H1 (cell line): ENCODE measurements at regions not wholly inside any gene's neighbourhood (a gene's known extent, or its start where the extent isn't known, plus 50 kb on each side); places are given as distances from the start of the nearest gene placed in this dataset.

Experiments used
- CTCF ChIA-PET: fragments of 300-600 bp; sonication (Branson Sonifier 250); formaldehyde crosslinking; loops from one replicate; lab custom pipeline; 2021; ENCODE audit not compliant: partially characterized antibody; lab: Charles Lee
- POLR2A ChIA-PET: fragments of 300-600 bp; sonication (Branson Sonifier 250); formaldehyde crosslinking; loops from one replicate; lab custom pipeline; 2021; ENCODE audit warnings: inconsistent platforms; ENCODE audit not compliant: partially characterized antibody; lab: Charles Lee
- DNase-seq, 2 experiments: peaks; one replicate each; pipeline versions ENCODE4 v3.0.0 to v3.0.0-alpha.2; 2010 to 2022; ENCODE audit warnings: low spot score in 2 of 2, low read depth in 1 of 2, mixed read lengths in 1 of 2
- FAIRE-seq: peaks from 2 replicates; lab custom pipeline; 2011; peaks lifted over from hg19 to GRCh38; lab: Jason Lieb, UNC
- H2AFZ ChIP-seq: 2 replicates; pipeline ENCODE4 v1.8.1; 2012; ENCODE audit warnings: low read length, inconsistent platforms
- H2AK5ac ChIP-seq: 2 replicates; pipeline ENCODE4 v1.6.1; 2013; ENCODE audit warnings: low read depth, low read length
- H2BK120ac ChIP-seq: replicated peaks from 2 replicates; pipeline ENCODE3; 2013; ENCODE audit warnings: low read depth, low read length, inconsistent platforms
- H2BK12ac ChIP-seq: 2 replicates; pipeline ENCODE4 v1.6.1; 2013; ENCODE audit warnings: low read depth, low read length
- H2BK15ac ChIP-seq: 2 replicates; pipeline ENCODE4 v1.6.1; 2013; ENCODE audit warnings: low read length
- H2BK20ac ChIP-seq: 2 replicates; pipeline ENCODE4 v1.6.1; 2013; ENCODE audit warnings: low read length
- H2BK5ac ChIP-seq: 2 replicates; pipeline ENCODE4 v1.6.1; 2013; ENCODE audit warnings: low read depth, low read length
- H3K14ac ChIP-seq: 2 replicates; pipeline ENCODE4 v1.6.1; 2013; ENCODE audit warnings: inconsistent platforms; ENCODE audit not compliant: insufficient read length
- H3K18ac ChIP-seq: 2 replicates; pipeline ENCODE4 v1.6.1; 2013; ENCODE audit warnings: low read length; ENCODE audit errors: extremely low read depth
- H3K23ac ChIP-seq: 2 replicates; pipeline ENCODE4 v1.6.1; 2013; ENCODE audit warnings: inconsistent platforms; ENCODE audit not compliant: insufficient read length
- H3K23me2 ChIP-seq: 2 replicates; pipeline ENCODE4 v1.6.1; 2013; ENCODE audit warnings: low read depth, low read length
- H3K27ac ChIP-seq: 2 replicates; pipeline ENCODE4 v1.6.1; 2011; ENCODE audit warnings: low read depth, low read length, inconsistent platforms
- H3K27me3 ChIP-seq, 4 experiments: replicated peaks in 1 of 4; 1 replicate in 1 of 4; 2 replicates in 3 of 4; pipeline versions ENCODE4 v1.6.1 to v1.8.1; 2011 to 2013; ENCODE audit warnings: low read length in 3 of 4, mild to moderate bottlenecking in 3 of 4, inconsistent platforms in 2 of 4, mixed read lengths in 2 of 4, moderate library complexity in 1 of 4; ENCODE audit not compliant: control insufficient read depth in 3 of 4, insufficient read depth in 3 of 4; ENCODE audit errors: extremely low read depth in 1 of 4
- H3K36me3 ChIP-seq, 4 experiments: 2 replicates each; pipeline versions ENCODE4 v1.6.1 to v1.8.1; 2011 to 2013; ENCODE audit warnings: mild to moderate bottlenecking in 4 of 4, low read length in 3 of 4, moderate library complexity in 2 of 4, control low read depth in 1 of 4, inconsistent platforms in 1 of 4; ENCODE audit not compliant: insufficient read depth in 4 of 4, control insufficient read depth in 2 of 4
- H3K4ac ChIP-seq: replicated peaks from 2 replicates; pipeline ENCODE3; 2013; ENCODE audit warnings: low read length, low read depth, mixed read lengths, inconsistent platforms; ENCODE audit not compliant: insufficient read length
- H3K4me1 ChIP-seq, 4 experiments: replicated peaks in 1 of 4; 1 replicate in 1 of 4; 2 replicates in 3 of 4; pipeline versions ENCODE4 v1.6.1 to v1.8.1; 2011 to 2013; ENCODE audit warnings: low read length in 3 of 4, inconsistent platforms in 2 of 4, mixed read lengths in 1 of 4; ENCODE audit not compliant: insufficient read depth in 4 of 4, control insufficient read depth in 3 of 4
- H3K4me2 ChIP-seq, 2 experiments: 2 replicates each; pipeline versions ENCODE4 v1.6.1 to v1.8.1; 2011 to 2013; ENCODE audit warnings: low read depth in 2 of 2, low read length in 2 of 2, control low read depth in 1 of 2, inconsistent platforms in 1 of 2, mild to moderate bottlenecking in 1 of 2; ENCODE audit not compliant: insufficient read depth in 1 of 2
- H3K4me3 ChIP-seq, 4 experiments: fragments of 200-600, 300-600 bp in 1 of 4; sonication (generic), shearing (Covaris generic), sonication (Bioruptor Twin) in 1 of 4; 2 replicates each; pipeline versions ENCODE4 v1.5.1 to v1.8.1; 2011 to 2016; ENCODE audit warnings: low read length in 4 of 4, low read depth in 3 of 4, control low read depth in 2 of 4, inconsistent platforms in 2 of 4, mild to moderate bottlenecking in 2 of 4, mixed read lengths in 1 of 4, moderate library complexity in 1 of 4; ENCODE audit not compliant: insufficient read depth in 2 of 4; ENCODE audit errors: extremely low read depth in 1 of 4
- H3K56ac ChIP-seq: replicated peaks from 2 replicates; pipeline ENCODE3; 2013; ENCODE audit warnings: low read depth, mild to moderate bottlenecking, mixed read lengths, low read length, inconsistent platforms; ENCODE audit not compliant: insufficient read length
- H3K79me1 ChIP-seq: 2 replicates; pipeline ENCODE4 v1.6.1; 2013; ENCODE audit warnings: low read depth, low read length, control low read depth
- H3K79me2 ChIP-seq, 2 experiments: 2 replicates each; pipeline versions ENCODE4 v1.6.1 to v1.8.1; 2012 to 2013; ENCODE audit warnings: low read length in 2 of 2, mild to moderate bottlenecking in 2 of 2, inconsistent platforms in 1 of 2; ENCODE audit not compliant: insufficient read depth in 2 of 2, control insufficient read depth in 1 of 2
- H3K9ac ChIP-seq, 4 experiments: replicated peaks in 1 of 4; 1 replicate in 1 of 4; 2 replicates in 3 of 4; pipeline versions ENCODE4 v1.6.1 to v1.8.1; 2011 to 2013; ENCODE audit warnings: low read depth in 3 of 4, low read length in 3 of 4, control low read depth in 2 of 4, mild to moderate bottlenecking in 2 of 4, moderate library complexity in 2 of 4, inconsistent platforms in 1 of 4; ENCODE audit errors: extremely low read depth in 1 of 4
- H3K9me3 ChIP-seq, 2 experiments: 2 replicates each; pipeline versions ENCODE4 v1.6.1 to v1.8.1; 2012 to 2013; ENCODE audit warnings: mild to moderate bottlenecking in 2 of 2, moderate library complexity in 2 of 2, control low read depth in 1 of 2, inconsistent platforms in 1 of 2, low read depth in 1 of 2, low read length in 1 of 2, mixed read lengths in 1 of 2; ENCODE audit not compliant: insufficient read depth in 2 of 2
- H4K20me1 ChIP-seq, 2 experiments: replicated peaks in 1 of 2; 2 replicates each; pipeline versions ENCODE3 to v1.8.1; 2011 to 2013; ENCODE audit warnings: inconsistent platforms in 2 of 2, low read length in 2 of 2, mild to moderate bottlenecking in 1 of 2; ENCODE audit not compliant: insufficient read depth in 2 of 2, control insufficient read depth in 1 of 2
- H4K5ac ChIP-seq: 2 replicates; pipeline ENCODE4 v1.6.1; 2013; ENCODE audit warnings: low read length, low read depth, mixed read lengths, inconsistent platforms; ENCODE audit not compliant: insufficient read length
- H4K8ac ChIP-seq: 2 replicates; pipeline ENCODE4 v1.8.0; 2013; ENCODE audit warnings: mild to moderate bottlenecking, moderate library complexity, low read length, inconsistent platforms; ENCODE audit not compliant: insufficient read depth; ENCODE audit errors: extremely low read depth
- H4K91ac ChIP-seq: replicated peaks from 2 replicates; pipeline ENCODE3; 2013; ENCODE audit warnings: low read length, mixed read lengths, inconsistent platforms; ENCODE audit not compliant: insufficient read length
- BCL11A ChIP-seq, 2 experiments: IDR thresholded peaks; one replicate each; pipeline ENCODE4 v1.6.1; 2011; ENCODE audit warnings: low read depth in 2 of 2, low read length in 2 of 2, mild to moderate bottlenecking in 2 of 2
- BRCA1 ChIP-seq: IDR thresholded peaks from 2 replicates; pipeline ENCODE4 v1.6.1; 2012; ENCODE audit warnings: low read depth, low read length, improper control_type of control experiment
- CBX8 ChIP-seq: fragments of 300-800, 300-1000 bp; sonication (generic); IDR thresholded peaks from 2 replicates; pipeline ENCODE4 v1.7.1; 2016; ENCODE audit warnings: low read depth, low read length, borderline replicate concordance
- CEBPB ChIP-seq: IDR thresholded peaks from 2 replicates; pipeline ENCODE4 v1.6.1; 2012; ENCODE audit warnings: low read depth, low read length
- CHD1 ChIP-seq: IDR thresholded peaks from 2 replicates; pipeline ENCODE4 v1.6.1; 2012; ENCODE audit warnings: low read depth, low read length, improper control_type of control experiment
- CREB1 ChIP-seq: IDR thresholded peaks from 2 replicates; pipeline ENCODE4 v1.6.1; 2012; ENCODE audit warnings: inconsistent platforms
- EP300 ChIP-seq, 2 experiments: IDR thresholded peaks; 1 replicate in 1 of 2; 2 replicates in 1 of 2; pipeline ENCODE4 v1.6.1; 2011 to 2012; ENCODE audit warnings: low read depth in 2 of 2, low read length in 2 of 2, mild to moderate bottlenecking in 2 of 2, borderline replicate concordance in 1 of 2, inconsistent platforms in 1 of 2, moderate library complexity in 1 of 2
- PHF8 ChIP-seq: fragments of 200-600 bp; sonication (generic); conservative IDR thresholded peaks from 2 replicates; pipeline ENCODE4 v1.7.1; 2012; ENCODE audit warnings: low read depth, mild to moderate bottlenecking, inconsistent platforms, low read length, moderate library complexity
- POLR2AphosphoS5 ChIP-seq: IDR thresholded peaks from 2 replicates; pipeline ENCODE4 v1.6.1; 2011; ENCODE audit warnings: low read depth, low read length
- RAD21 ChIP-seq, 2 experiments: IDR thresholded peaks in 1 of 2; conservative IDR thresholded peaks in 1 of 2; 2 replicates each; pipeline ENCODE4 v1.6.1; 2011; ENCODE audit warnings: low read depth in 2 of 2, low read length in 2 of 2, improper control_type of control experiment in 1 of 2, inconsistent platforms in 1 of 2, mild to moderate bottlenecking in 1 of 2, moderate library complexity in 1 of 2
- RFX5 ChIP-seq: IDR thresholded peaks from 2 replicates; pipeline ENCODE4 v1.6.1; 2011; ENCODE audit warnings: low read depth, low read length, improper control_type of control experiment, borderline replicate concordance
- RXRA ChIP-seq: IDR thresholded peaks from 2 replicates; pipeline ENCODE4 v1.6.1; 2011; ENCODE audit warnings: low read depth, mild to moderate bottlenecking, low read length, moderate library complexity; ENCODE audit not compliant: insufficient read depth
- USF2 ChIP-seq: IDR thresholded peaks from 2 replicates; pipeline ENCODE4 v1.6.1; 2011; ENCODE audit warnings: low read length, improper control_type of control experiment
- WGBS, 2 experiments: shearing (Covaris generic) in 1 of 2; methylation state at CpG; one replicate each; pipeline versions ENCODE4 v1.1.6 to v1.1.7; 2013 to 2015; ENCODE audit warnings: low lambda C conversion rate in 2 of 2, mixed read lengths in 2 of 2, inconsistent platforms in 1 of 2, low coverage in 1 of 2, missing lambda C conversion rate in 1 of 2; ENCODE audit not compliant: insufficient replicate concordance in 2 of 2, insufficient coverage in 1 of 2, insufficient read length in 1 of 2; ENCODE audit errors: extremely low coverage in 1 of 2, missing lambda C conversion rate in 1 of 2; 5-methylcytosine and 5-hydroxymethylcytosine counted together

- H3K18ac ChIP-seq: no peak overlapping the region
- ChIA-PET POLR2A (no interaction called here), CTCF (interaction anchor here (1.0 kb wide), 1 partner anchor 619 kb away, joined by 3 read pairs; no protein-coding TSS in a partner anchor)
- H2BK12ac ChIP-seq: no peak overlapping the region
- no peak overlapping the region for H4K5ac ChIP-seq
- H3K79me2 ChIP-seq: no peaks in the 10 kb centered on the region
- H3K27me3 ChIP-seq: peaks cover 0 to 1% (median 0%) of the 10 kb centered on the region in 4 experiments; a peak in 2 of 7 replicates
- H3K14ac ChIP-seq: no peak overlapping the region
- no peaks in the 10 kb centered on the region for H3K23me2 ChIP-seq
- H3K56ac ChIP-seq: no peak overlapping the region
- no peaks in the 10 kb centered on the region; a peak in 1 of 7 replicates for H3K4me1 ChIP-seq
- H2BK20ac ChIP-seq: no peak overlapping the region
- H4K20me1 ChIP-seq: no peaks in the 10 kb centered on the region
- H2BK5ac ChIP-seq: no peak overlapping the region
- no peak for DNase-seq
- no peak overlapping the region for H3K23ac ChIP-seq
- no peaks in the 10 kb centered on the region for H3K79me1 ChIP-seq
- no peaks in the 10 kb centered on the region for H3K9me3 ChIP-seq
- no peak overlapping the region for H3K4me3 ChIP-seq
- no peaks in the 10 kb centered on the region for H3K36me3 ChIP-seq
- no peak for FAIRE-seq
- H3K4ac ChIP-seq: no peak overlapping the region
- H3K4me2 ChIP-seq: no peak overlapping the region
- no peak overlapping the region for H4K91ac ChIP-seq
- WGBS, 2 experiments: 83% methylated on average over 1 of the region's 1 CpG; no CpG with 5 or more reads in 1 of the 2 experiments
- no peak overlapping the region for H2BK15ac ChIP-seq
- no peak overlapping the region for H3K9ac ChIP-seq
- H2AFZ ChIP-seq: no peak overlapping the region
- H3K27ac ChIP-seq: no peak overlapping the region
- H4K8ac ChIP-seq: no peak overlapping the region
- no peak overlapping the region for H2BK120ac ChIP-seq
- no peak overlapping the region for H2AK5ac ChIP-seq
- TF ChIP-seq USF2 (no peak), CHD1 (no peak), BCL11A (IDR thresholded peaks at IDR 0.05; ENCODE audit: low read depth in 2 of 2, low read length in 2 of 2) (no peak), CEBPB (no peak), PHF8 (no peak), RAD21 (IDR thresholded peaks at IDR 0.05 in 1 of 2, conservative IDR thresholded peaks at IDR 0.05 in 1 of 2; ENCODE audit: low read depth in 2 of 2, low read length in 2 of 2) (no peak), CREB1 (no peak), BRCA1 (no peak), RXRA (no peak), RFX5 (no peak), EP300 (IDR thresholded peaks at IDR 0.05; ENCODE audit: borderline replicate concordance in 1 of 2, low read depth in 2 of 2, low read length in 2 of 2) (no peak), POLR2AphosphoS5 (no peak), CBX8 (no peak)
These were observed 190.1 kb upstream of the SLC35G4 start for GRCh38 chr18:11419338-11419737.
